Stimulated activated CD8-positive, alpha-beta memory T cell treated with anti-CD3 and anti-CD28 coated beads, Interleukin-12 subunit alpha, Interleukin-12 subunit beta, amount 100 ng/mL, for 24 hours (primary cell): ENCODE measurements at regions not wholly inside any gene's neighbourhood (a gene's known extent, or its start where the extent isn't known, plus 50 kb on each side); places are given as distances from the start of the nearest gene placed in this dataset.
"Not testable (repeated sequence)": the region's sequence is repeated elsewhere in the genome, so short reads cannot be mapped to it uniquely, and the experiment has no call there.

ENCODE experiments used
- DNase-seq: peaks from one replicate; pipeline ENCODE4 v3.0.0-alpha.2; 2020; ENCODE audit errors: extremely low read depth

DNA sequence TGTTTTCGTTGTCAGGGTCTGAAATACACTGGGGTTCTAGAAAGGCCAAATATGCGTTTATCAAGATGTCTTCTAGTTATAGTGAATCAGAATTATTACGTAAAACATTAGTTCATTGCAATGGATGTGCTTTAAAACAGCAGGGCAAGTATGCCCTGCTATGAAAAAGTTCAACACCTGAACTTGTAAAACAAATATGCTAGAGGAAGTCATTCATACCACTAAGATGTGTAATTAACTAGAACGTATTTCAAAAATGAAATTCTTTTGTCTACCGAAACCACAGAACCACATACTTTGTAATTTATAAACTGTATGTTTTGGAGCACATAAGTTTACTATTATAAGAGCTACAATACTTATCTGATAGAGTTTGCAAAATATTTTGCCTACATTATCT lies 266.2 kb downstream of the KCTD12 start:
- no peak for DNase-seq

GRCh38 chr13:76619631-76620030 lies 266.6 kb downstream of the KCTD12 start:
- no peak for DNase-seq

- no peak for DNase-seq
Measured at GRCh38 chr13:76610819-76611415, 275.3 kb downstream of the KCTD12 start.

DNA sequence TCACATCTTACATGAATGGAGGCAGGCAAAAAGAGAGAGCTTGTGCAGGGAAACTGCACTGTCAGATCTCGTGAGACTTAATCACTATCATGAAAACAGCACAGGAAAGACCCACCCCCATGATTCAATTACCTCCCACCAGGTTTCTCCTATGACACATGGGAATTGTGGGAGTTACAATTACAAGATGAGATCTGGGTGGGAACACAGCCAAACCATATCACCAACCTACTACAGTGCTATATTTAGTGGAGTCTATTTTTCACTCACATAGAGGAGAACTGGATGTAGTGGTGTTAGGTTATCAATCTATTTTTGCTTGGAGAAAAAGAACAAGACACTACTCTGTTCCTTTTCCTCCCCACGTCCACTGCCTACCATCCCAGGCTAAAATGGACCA lies 276.6 kb downstream of the KCTD12 start:
- DNase-seq = no peak

- DNase-seq = no peak
Measured at GRCh38 chr13:76607866-76608265, 278.3 kb downstream of the KCTD12 start.

- DNase-seq = no peak
Measured at GRCh38 chr13:76600081-76600480, 286.1 kb downstream of the KCTD12 start.

DNA sequence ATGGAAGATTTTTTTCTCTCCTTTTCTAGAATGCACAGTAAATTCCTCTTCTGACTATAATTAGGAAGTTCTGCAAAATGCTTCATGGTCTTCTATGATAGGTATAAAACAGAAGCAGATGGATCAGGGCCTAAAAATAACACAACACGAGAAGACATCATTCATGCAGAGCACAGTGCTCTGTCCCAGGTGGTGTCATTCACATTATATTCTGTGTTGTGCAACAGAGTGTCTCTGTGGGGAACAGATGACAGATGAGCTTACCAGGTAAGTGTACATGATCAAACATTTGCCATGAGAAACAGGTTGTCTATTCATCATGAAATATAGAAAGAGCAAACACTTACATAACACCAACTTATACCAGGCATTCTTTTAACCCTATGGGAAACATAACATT lies 288.3 kb downstream of the KCTD12 start:
- no peak for DNase-seq

DNA sequence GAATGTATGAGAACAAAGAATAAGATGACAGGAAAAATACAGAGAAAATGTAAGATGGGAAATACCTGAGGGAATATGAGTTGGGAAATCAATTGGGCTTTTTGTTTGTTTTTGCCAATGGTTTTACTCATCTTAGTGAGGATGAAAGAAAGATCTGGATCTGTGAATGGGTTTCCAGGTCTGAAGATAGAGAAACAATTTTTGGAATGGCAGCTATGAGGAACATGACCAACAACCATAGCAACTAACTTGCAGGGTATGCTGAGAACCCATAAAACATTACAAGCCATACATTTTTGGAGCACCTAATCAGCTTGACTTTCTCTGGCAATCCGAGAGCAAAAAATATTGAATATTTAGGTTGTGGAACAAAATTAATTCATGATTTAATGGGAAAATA lies 290.0 kb downstream of the KCTD12 start:
- no peak for DNase-seq

DNA sequence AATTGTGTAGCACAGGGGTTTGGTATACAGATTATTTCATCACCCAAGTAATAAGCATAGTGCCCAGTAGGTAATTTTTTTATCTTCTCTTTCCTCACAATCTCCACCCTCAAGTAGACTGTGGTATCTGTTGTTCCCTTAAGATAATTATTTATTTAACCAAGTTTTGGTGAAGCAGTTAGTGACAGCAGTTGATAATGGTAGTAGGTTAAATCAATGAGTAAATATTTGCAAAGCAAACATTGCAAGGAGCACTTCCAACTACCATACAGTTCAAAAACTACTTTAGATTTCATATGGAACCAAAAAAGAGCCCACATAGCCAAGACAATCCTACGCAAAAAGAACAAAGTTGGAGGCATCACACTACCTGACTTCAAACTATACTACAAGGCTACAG lies 291.8 kb downstream of the KCTD12 start:
- DNase-seq = no peak

- DNase-seq = no peak
Measured at GRCh38 chr13:76586842-76587241, 299.4 kb downstream of the KCTD12 start.

- no peak for DNase-seq
Measured at GRCh38 chr13:76579701-76580100, 306.5 kb downstream of the KCTD12 start.

GRCh38 chr13:76575634-76576033 lies 310.6 kb downstream of the KCTD12 start:
- DNase-seq = not testable (repeated sequence)

GRCh38 chr13:76570510-76570971 lies 315.7 kb downstream of the KCTD12 start:
- DNase-seq = no peak

GRCh38 chr13:76556627-76557026 lies 329.6 kb downstream of the KCTD12 start:
- no peak for DNase-seq

DNA sequence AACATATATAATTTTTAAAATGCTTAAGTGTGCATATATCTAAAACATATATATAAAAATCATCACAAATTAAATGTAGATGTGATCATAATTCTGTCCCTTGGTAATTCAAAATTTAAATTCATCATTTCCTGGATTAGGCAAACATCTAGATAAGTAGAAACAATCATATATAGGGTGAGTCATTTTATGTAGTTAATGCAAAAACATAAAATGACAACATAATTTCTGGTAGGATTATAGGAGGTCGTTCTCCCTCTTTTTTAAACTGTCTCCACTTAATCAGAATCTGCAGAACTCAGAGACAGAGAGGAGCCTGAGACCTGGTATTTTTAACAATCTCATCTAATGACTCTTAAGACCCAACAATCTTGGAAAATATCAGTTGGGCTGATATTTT lies 333.4 kb downstream of the KCTD12 start:
- DNase-seq = no peak

DNA sequence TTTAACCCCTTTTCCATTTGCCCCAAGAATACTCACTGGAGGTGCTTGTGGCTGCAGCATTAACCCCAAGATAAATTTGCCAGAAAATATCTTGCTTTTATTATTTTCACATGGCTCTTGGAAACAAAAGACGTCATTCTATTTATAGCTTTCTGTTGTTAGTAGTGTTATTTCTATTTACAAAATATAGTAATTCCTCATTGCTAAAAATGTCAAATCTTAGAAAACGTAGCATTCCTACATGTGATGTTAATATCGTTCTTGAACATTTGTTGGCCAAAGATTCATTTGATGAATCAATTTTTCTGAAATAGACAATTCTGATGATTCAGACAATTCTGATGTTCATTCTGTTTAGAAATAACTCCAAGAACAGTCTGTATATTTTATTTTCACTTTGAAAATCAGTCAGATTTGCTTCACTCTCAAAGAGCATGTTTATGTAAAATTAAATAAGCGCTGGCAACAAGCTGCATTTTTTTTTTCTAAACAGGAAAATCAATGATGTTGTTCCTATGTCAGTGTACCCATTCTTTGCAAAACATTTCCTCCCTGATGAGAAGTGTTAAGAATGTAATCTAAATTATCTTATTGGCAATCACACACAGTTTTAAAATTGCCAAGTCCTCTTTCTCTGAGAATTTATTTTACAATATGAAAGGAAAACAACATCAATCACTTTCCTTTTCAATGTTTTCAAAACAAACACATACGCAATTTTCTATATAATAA lies 334.0 kb downstream of the KCTD12 start:
- no peak for DNase-seq

- DNase-seq = no peak
Measured at GRCh38 chr13:76542176-76542575, 344.0 kb downstream of the KCTD12 start.

GRCh38 chr13:76538004-76538403 lies 348.2 kb downstream of the KCTD12 start:
- no peak for DNase-seq

- no peak for DNase-seq
Measured at GRCh38 chr13:76533251-76533650, 353.0 kb downstream of the KCTD12 start.

DNA sequence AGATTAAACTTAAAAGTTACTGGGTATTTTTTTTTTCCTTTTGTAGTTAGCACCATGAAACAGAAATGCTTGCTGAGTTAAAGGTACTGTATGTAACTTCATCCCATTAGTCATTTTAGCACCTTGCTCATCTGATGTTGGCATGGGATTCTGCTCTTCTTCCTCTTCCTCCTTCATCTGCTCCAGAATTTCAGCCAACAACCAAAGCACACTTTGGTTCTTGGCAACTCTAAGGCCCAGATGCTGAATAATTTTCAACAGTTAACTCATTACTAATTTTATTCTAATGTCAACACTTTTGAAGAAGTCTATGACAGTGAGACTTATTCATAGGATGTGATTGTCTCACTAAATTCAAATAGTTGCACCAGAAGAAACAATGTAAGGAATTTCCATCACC lies 359.2 kb downstream of the KCTD12 start:
- DNase-seq = no peak

DNA sequence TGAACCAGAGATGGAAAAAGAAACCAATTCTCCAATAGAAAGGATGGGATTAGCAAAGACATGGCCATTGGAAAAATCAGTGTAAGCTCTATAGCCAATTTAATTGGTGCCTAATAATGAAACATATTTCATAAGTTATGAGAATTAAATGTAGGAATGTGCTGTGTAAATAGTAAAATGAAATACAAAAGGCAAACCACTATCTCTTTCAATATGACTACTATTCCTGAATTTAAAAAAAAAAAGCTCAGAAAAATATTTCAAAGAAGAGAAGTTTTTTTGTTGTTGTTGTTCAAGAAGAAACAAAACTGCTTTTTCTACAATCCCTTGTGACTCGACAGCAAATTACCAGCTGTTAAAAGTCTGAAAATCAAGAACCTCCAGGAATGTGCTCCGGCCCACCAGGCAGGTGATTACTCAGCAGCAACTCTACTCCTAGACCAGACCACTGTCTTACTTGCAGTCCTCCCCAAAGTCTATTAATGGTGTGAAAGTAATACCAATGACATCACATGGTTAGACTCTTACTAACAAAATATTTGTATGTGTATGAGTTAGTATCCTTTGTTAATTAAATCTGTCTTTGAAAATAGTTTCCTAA lies 362.4 kb downstream of the KCTD12 start:
- DNase-seq = no peak

DNA sequence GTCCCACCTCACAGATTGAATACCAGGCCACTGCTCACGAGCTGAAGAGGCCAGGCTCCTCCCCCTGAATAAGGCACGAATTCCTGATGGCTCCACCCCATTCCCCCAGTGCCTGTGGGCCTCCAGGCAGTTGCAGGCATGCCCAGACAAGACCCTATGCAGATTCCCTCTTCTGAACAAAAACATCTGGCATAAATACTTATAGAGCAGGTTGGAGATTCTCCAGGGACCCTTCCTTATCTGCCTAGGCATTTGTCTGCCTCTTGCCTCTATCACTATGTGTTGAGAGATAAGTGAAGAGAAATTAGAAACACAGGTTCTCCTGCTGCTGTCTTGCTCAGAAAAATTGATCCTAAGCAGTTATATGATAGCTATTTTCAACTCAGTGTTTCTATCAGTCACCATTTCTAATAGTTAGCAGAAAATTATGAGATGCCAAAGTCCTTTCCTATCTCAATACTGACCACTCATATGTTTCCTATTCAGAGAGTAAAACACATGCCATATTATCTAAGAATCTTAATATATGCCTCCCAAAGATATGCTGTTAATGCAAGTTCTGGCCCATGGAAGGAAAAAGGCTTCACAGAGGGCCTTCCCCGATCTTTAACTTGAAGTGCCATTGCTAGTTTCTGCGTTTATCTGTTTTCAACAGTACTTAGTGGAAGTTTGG lies 364.0 kb downstream of the KCTD12 start:
- DNase-seq = no peak

DNA sequence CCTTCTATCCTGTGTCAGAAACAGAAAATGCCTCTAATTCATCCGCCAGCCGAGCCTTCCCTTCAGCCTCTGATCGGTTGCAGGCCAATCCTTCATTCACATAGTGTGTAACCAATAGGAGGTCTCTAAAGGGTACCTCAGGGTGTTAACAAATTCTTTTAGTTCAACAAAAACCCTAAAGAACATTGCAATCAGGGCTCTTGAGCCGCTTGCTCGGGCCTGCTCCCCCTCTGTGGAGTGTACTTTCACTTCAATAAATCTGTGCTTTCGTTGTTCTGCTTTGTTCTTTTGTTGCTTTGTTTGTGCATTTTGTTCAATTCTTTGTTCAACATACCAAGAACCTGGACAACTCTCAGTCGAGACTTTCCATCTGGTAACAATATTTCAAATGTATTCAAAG lies 366.5 kb downstream of the KCTD12 start:
- no peak for DNase-seq
